ENCODE measurements at regions not wholly inside any gene's neighbourhood (a gene's known extent, or its start where the extent isn't known, plus 50 kb on each side); places are given as distances from the start of the nearest gene placed in this dataset.

DNA sequence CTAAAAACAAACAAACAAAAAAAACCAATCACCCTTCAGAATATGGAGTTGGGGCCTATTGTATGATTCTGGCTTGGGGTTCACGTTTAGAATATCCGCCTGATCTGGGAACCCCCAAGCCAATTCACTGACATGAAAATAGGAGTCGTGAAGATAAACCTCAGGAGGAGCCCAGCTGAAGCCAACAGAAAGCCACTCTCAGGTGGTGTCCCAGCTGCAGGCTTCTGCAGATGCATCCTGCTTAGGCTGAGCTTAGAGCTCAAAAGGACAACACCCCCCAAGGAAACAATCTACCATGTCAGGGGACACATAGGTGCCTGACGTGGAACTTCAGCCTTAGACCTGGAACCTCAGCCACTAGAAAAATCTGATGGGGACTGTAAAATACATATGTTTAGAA, 51.9 kb downstream of the SYNE3 start:
- no peak overlapping the region for H3K4me3 ChIP-seq (ENCODE audit: low read length)
- no peaks in the 10 kb centered on the region for H3K36me3 ChIP-seq (replicated peaks; ENCODE audit: insufficient read depth, low read length)
- TF ChIP-seq EZH2 (optimal IDR thresholded peaks at IDR 0.05; ENCODE audit: low read depth, low read length) (no peak), EZH2phosphoT487 (IDR thresholded peaks at IDR 0.05; ENCODE audit: low read length) (no peak)
- TF ChIP-seq, protein P1, sequence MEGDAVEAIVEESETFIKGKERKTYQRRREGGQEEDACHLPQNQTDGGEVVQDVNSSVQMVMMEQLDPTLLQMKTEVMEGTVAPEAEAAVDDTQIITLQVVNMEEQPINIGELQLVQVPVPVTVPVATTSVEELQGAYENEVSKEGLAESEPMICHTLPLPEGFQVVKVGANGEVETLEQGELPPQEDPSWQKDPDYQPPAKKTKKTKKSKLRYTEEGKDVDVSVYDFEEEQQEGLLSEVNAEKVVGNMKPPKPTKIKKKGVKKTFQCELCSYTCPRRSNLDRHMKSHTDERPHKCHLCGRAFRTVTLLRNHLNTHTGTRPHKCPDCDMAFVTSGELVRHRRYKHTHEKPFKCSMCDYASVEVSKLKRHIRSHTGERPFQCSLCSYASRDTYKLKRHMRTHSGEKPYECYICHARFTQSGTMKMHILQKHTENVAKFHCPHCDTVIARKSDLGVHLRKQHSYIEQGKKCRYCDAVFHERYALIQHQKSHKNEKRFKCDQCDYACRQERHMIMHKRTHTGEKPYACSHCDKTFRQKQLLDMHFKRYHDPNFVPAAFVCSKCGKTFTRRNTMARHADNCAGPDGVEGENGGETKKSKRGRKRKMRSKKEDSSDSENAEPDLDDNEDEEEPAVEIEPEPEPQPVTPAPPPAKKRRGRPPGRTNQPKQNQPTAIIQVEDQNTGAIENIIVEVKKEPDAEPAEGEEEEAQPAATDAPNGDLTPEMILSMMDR (IDR thresholded peaks at IDR 0.05; ENCODE audit: low read length) = no peak
- H3K27me3 ChIP-seq (replicated peaks; ENCODE audit: insufficient read depth, low read length) = no peaks in the 10 kb centered on the region
- no peaks in the 10 kb centered on the region for H3K9me2 ChIP-seq (replicated peaks; ENCODE audit: insufficient read depth, low read length)
- H3K27ac ChIP-seq (ENCODE audit: low read length) = peak overlapping the region; percentile 100
- peaks cover 34% of the 10 kb centered on the region for H3F3A ChIP-seq (ENCODE audit: insufficient read depth, low read length)
- H3K4me2 ChIP-seq (ENCODE audit: low read depth, low read length) = peak overlapping the region; percentile 59; the same call in 1 of the 2 replicates
- peak; percentile 77 for DNase-seq
- H4K20me1 ChIP-seq (ENCODE audit: insufficient read depth, low read length) = no peaks in the 10 kb centered on the region
- H3K79me2 ChIP-seq (ENCODE audit: low read length) = peaks cover 52% of the 10 kb centered on the region
- H2AFZ ChIP-seq (ENCODE audit: low read length) = no peak overlapping the region
- no peaks in the 10 kb centered on the region for H3K9me3 ChIP-seq (replicated peaks; ENCODE audit: insufficient read depth, low read length)
- H3K9ac ChIP-seq (ENCODE audit: low read length) = peak overlapping the region; percentile 72
- H3K4me1 ChIP-seq (ENCODE audit: low read length) = peaks cover 41% of the 10 kb centered on the region

DNA sequence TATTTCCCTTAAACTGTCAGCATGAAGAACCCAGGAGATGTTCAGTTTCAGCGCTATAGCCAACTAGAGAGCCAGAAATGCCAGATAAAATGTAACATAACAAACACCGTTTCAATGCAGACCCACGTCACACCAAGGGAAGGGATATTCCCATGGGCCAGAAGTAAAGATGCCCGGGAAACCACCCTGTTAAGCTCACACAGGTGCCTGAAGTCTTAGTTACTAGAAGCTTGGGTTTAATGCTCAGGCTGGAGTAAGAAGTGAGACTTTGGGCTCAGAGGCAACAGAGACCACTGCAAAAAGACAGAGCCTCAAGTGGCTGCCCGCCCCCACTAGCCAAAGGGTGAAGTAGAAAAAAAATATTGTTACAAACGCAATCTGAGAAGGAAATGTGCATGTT, 52.3 kb downstream of the SYNE3 start:
- Histone ChIP-seq H3K9me2 (replicated peaks; ENCODE audit: insufficient read depth, low read length) (no peaks in the 10 kb centered on the region), H3K27ac (ENCODE audit: low read length) (peak overlapping the region; percentile 100), H3K9ac (ENCODE audit: low read length) (peak overlapping the region; percentile 72), H3K4me2 (ENCODE audit: low read depth, low read length) (peak overlapping the region; percentile 59; the same call in 1 of the 2 replicates), H3K27me3 (replicated peaks; ENCODE audit: insufficient read depth, low read length) (no peaks in the 10 kb centered on the region), H3K9me3 (replicated peaks; ENCODE audit: insufficient read depth, low read length) (no peaks in the 10 kb centered on the region), H3K4me3 (ENCODE audit: low read length) (no peak overlapping the region), H3K79me2 (ENCODE audit: low read length) (peaks cover 54% of the 10 kb centered on the region), H3F3A (ENCODE audit: insufficient read depth, low read length) (peaks cover 34% of the 10 kb centered on the region), H3K36me3 (replicated peaks; ENCODE audit: insufficient read depth, low read length) (no peaks in the 10 kb centered on the region), H3K4me1 (ENCODE audit: low read length) (peaks cover 41% of the 10 kb centered on the region), H4K20me1 (ENCODE audit: insufficient read depth, low read length) (no peaks in the 10 kb centered on the region), H2AFZ (ENCODE audit: low read length) (no peak overlapping the region)
- no peak for DNase-seq
- TF ChIP-seq EZH2 (optimal IDR thresholded peaks at IDR 0.05; ENCODE audit: low read depth, low read length) (no peak), EZH2phosphoT487 (IDR thresholded peaks at IDR 0.05; ENCODE audit: low read length) (no peak)
- TF ChIP-seq, protein P1 (IDR thresholded peaks at IDR 0.05; ENCODE audit: low read length) = no peak

DNA sequence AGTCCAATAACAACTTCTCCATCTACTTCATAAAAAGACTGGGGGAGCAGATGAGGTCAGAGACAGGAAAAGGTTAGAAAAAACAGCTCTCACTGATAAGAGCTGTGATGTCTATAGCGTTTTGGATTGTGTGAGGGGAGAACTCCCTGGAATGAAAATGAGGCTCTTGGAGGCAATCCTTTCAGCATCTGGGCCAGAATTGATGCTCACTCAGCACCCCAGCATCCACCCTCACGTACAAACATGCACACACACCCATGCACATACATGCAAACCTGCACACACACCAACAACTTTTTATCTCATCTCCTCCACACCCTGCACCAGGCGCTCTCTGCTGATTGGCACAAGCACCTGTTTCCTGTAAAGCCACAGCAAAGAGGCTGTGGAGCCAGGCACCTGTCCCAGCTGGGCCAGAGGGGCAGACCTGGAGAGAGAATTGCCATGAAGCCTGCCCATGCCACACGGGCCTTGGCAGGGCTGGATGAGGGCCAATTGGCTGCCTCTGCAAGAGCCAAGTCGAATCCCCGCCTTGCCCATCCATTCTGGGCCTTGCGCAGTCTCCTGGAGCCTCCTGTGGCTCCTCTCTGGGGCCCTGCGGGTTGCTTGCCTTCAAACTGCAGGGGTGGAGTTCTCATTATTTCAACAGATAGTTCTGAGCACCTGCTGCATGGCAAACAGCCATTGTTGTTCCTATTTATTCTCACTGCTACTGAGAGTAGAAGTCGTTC, 53.1 kb downstream of the SYNE3 start:
- Histone ChIP-seq H3K27me3 (replicated peaks; ENCODE audit: insufficient read depth, low read length) (no peaks in the 10 kb centered on the region), H3F3A (ENCODE audit: insufficient read depth, low read length) (peaks cover 34% of the 10 kb centered on the region), H3K9me3 (replicated peaks; ENCODE audit: insufficient read depth, low read length) (no peaks in the 10 kb centered on the region), H3K9me2 (replicated peaks; ENCODE audit: insufficient read depth, low read length) (no peaks in the 10 kb centered on the region), H3K79me2 (ENCODE audit: low read length) (peaks cover 50% of the 10 kb centered on the region), H4K20me1 (ENCODE audit: insufficient read depth, low read length) (no peaks in the 10 kb centered on the region), H3K4me3 (ENCODE audit: low read length) (no peak overlapping the region), H3K9ac (ENCODE audit: low read length) (peak overlapping the region; percentile 72), H3K27ac (ENCODE audit: low read length) (peak overlapping the region; percentile 100), H3K4me2 (ENCODE audit: low read depth, low read length) (peak overlapping the region; percentile 59), H2AFZ (ENCODE audit: low read length) (no peak overlapping the region), H3K4me1 (ENCODE audit: low read length) (peaks cover 41% of the 10 kb centered on the region), H3K36me3 (replicated peaks; ENCODE audit: insufficient read depth, low read length) (no peaks in the 10 kb centered on the region)
- peak; percentile 72 for DNase-seq
- no peak for TF ChIP-seq EZH2 (optimal IDR thresholded peaks at IDR 0.05; ENCODE audit: low read depth, low read length)
- TF ChIP-seq, protein P1 (IDR thresholded peaks at IDR 0.05; ENCODE audit: low read length) = no peak
- no peak for TF ChIP-seq EZH2phosphoT487 (IDR thresholded peaks at IDR 0.05; ENCODE audit: low read length)

Data from MM.1S (cell line).